Glomerular endothelial cell (primary cell): ENCODE measurements at regions not wholly inside any gene's neighbourhood (a gene's known extent, or its start where the extent isn't known, plus 50 kb on each side); places are given as distances from the start of the nearest gene placed in this dataset.
"Not testable (repeated sequence)": the region's sequence is repeated elsewhere in the genome, so short reads cannot be mapped to it uniquely, and the experiment has no call there.

Source experiments
- DNase-seq: peaks from one replicate; pipeline ENCODE4 v3.0.0-alpha.2; 2011; ENCODE audit warnings: low read depth, low spot score; ENCODE audit errors: extremely low read depth

GRCh38 chr1:229159668-229160544 lies 111.0 kb upstream of the RAB4A start:
- DNase-seq, result no peak

- DNase-seq, result no peak
Observed at GRCh38 chr1:229161740-229162139, 109.2 kb upstream of the RAB4A start.

- DNase-seq, result no peak
Observed at GRCh38 chr1:229162825-229163515, 107.9 kb upstream of the RAB4A start.

DNA sequence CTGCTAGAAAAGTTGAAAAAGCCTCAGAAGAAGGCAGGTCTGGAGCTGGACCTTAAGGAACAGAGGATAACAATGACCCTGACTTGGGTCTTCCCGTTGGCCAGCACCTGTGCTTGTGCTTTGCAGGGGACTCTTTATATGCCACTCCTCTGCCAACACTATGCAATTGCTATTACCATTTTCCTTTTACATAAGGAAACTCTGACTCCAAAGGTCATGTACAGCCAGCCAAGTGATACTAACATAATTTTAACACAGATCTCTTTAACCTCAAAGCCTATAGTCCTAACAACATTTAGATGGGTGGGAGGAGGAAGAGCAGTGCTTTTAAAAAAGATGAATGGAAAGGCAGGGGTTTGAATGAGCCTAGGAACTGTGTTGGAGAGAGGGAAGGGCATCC lies 106.6 kb upstream of the RAB4A start:
- DNase-seq, result no peak

GRCh38 chr1:229164836-229165735 lies 105.8 kb upstream of the RAB4A start:
- DNase-seq, result no peak

GRCh38 chr1:229167318-229167717 lies 103.6 kb upstream of the RAB4A start:
- no peak for DNase-seq

- DNase-seq, result no peak
Observed at GRCh38 chr1:229169399-229169798, 101.5 kb upstream of the RAB4A start.

- no peak for DNase-seq
Observed at GRCh38 chr1:229170274-229170673, 100.6 kb upstream of the RAB4A start.

DNA sequence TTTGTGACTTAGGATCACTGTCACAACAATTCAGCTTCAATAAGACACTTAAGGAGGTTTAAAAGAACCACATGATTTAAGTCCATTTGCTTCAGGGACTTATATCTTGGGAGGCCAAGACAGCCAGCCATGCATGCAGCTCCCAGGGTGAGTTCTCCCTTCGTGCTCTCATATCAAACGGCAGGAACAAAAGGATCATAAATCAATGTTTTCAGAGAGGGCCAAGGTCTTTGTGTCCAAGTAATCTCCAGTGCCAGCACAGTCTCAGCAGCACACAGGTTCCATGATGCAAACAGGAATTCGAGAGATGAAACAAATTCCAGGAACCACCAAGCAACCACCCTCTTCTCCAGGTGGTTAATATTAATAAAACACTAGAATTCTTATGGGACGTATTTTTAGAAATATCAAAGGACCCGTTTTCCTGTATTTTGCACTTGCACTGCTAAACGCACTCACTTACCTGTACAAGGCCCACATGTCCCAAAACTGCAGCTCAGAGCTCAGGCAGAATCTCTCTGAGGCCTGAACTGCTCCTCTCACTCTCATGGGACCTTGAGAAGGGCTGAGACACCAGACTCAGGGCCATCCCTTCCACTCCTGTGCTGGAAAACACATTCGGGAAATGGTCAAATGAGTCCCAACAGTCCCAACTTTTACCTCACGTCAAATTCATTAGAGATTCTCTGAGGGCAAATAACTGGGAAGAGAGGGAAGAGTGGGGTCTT lies 100.0 kb upstream of the RAB4A start:
- DNase-seq, result no peak

DNA sequence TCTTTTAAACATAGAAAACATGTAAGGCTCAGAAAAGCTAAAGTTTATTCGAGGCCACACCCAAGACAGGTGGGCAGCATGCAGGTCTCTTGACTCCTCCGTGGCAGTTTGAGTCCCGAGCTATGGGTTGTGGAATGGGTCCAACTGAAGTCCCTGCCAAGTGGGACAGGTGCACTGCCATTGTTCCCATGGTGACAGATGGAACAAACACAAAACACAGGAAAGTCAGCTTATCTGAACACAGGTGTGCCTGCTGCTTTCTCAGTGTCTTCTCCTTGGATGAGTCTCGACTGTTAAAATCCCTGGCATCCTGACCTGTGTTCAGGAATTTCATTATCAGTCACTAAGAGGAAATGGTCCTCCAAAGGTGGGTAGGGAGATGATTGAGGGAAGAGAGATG lies 99.0 kb upstream of the RAB4A start:
- no peak for DNase-seq

DNA sequence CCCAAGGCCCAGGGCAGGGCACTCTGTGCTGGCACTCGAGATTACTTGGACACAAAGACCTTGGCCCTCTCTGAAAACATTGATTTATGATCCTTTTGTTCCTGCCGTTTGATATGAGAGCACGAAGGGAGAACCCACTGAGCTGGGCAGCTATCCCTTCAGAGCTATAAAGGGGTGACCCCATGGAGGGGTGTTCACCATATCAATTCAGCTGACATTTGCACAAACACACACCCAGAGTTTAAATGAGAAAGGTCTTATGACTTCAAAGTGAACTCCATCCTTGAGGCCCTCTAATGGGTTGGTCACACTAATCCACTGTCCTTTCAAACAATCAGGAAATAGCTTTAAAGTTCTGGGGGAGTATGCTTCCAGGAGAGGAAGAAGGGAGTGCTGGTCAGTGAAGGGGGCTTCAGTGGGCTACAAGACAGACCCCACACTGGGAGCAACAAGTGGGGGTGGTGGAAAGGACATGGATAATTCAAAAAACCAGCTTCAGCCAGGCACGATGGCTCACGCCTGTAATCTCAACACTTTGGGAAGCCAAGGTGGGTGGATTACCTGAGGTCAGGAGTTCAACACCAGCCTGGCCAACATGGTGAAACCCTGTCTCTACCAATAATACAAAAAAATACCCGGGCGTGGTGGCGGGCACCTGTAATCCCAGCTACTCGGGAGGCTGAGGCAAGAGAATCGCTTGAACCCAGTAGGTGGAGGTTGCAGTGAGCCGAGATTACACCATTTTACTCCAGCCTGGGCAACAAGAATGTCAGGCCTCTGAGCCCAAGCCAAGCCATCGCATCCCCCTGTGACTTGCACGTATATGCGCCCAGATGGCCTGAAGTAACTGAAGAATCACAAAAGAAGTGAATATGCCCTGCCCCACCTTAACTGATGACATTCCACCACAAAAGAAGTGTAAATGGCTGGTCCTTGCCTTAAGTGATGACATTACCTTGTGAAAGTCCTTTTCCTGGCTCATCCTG lies 97.1 kb upstream of the RAB4A start:
- not testable (repeated sequence) for DNase-seq

GRCh38 chr1:229175297-229175696 lies 95.6 kb upstream of the RAB4A start:
- DNase-seq, result not testable (repeated sequence)

DNA sequence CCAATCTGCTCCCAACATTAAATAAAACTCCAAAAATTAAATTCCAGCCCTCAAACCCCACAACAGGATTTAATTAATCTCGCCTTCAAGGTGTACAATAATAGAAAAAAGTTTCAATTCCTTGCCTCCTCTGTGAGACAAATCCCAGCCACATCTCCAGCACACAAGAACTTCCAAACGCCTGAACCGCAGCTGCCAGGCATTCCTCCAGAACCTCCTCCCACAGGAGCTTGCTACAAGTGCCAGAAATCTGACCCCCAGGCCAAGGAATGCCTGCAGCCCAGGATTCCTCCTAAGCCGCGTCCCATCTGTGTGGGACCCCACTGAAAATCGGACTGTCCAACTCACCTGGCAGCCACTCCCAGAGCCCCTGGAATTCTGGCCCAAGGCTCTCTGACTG lies 94.5 kb upstream of the RAB4A start:
- not testable (repeated sequence) for DNase-seq

DNA sequence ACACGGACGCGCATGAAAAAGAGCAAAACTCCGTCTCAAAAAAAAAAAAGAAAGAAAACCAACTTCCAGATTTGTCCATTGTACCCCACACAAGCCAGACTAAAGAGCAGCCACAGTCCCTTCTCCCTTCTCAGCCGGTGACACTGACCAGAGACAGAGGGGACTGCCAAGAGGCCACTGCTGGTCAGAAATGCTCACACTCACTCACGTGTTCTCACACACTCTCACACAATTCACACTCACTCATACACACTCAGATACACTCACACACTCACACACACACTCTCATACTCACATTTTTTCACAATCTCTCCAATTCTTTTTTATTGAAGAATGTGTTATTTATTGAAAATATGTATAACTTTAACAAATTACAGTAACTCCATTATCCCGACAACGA lies 90.8 kb upstream of the RAB4A start:
- DNase-seq, result no peak

DNA sequence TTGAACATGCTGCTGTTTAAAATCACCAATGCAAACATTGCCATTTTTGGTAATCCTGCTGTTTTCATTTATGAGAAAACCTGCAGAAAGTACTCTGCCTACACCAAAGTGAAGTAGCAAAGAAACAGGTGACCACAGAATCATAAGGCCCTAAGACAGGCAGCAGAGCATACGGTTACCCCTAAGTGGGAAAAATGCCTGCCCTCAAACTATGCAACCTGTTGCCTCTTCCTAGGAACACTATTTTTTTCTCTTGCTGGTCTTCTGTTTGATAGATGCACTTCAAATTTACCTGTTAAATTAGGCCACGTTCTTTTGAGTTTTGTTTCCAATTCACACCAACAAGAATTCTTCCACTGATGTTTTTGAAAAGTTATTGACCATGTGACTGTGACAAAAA lies 89.5 kb upstream of the RAB4A start:
- no peak for DNase-seq

- no peak for DNase-seq
Observed at GRCh38 chr1:229183588-229183987, 87.3 kb upstream of the RAB4A start.

DNA sequence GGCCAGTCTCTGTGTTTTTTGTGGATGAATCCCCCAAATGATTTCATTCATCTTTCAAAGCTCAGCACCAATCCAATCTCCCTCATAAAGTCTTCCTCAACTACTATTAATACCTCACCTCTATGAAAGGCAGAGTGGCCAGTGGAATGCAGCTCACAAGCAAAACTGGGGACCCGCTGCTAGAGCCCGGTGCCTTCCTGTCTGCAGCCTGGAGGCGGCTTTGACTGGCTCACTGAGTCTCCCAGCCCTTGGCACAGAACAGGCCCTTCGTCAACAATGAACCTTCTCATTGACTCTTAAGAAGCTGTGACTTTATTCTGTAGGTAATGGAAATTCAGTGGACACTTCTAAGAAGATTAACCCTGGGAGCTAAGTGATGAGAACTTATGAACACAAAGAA lies 86.8 kb upstream of the RAB4A start:
- DNase-seq, result no peak

GRCh38 chr1:229185963-229186362 lies 84.9 kb upstream of the RAB4A start:
- no peak for DNase-seq

DNA sequence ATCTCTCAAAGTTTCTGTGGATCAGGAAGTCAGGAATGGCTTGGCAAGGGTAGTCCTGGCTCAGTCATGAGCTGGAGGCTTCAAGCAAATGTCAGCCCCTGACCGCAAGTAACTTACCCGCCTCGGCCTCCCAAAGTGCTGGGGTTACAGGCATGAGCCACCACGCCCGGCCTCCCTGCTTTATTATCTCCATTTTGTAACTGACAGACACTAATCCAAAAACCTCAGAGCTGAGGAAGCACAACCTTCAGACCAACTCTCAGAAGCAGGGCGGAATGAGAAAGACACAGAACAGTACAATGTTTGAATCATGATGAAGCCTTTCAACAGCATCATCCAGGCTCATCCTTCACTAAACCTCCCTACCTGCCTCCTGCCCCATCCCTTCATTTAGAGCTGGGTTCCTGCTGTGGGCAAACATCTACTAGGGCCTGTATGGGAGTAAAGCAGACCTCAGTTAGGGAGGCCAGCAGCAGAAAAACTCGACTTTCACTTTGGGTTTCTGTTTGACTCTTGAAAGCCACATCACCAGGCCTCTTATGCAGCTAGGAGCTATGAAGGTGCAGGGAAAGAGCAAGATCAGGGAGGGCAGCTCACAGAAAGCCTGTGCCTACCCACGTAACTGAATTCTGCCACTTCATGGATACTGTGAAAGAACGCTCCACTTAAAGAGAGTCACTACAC lies 84.4 kb upstream of the RAB4A start:
- no peak for DNase-seq
